ENCODE measurements at regions not wholly inside any gene's neighbourhood (a gene's known extent, or its start where the extent isn't known, plus 50 kb on each side); places are given as distances from the start of the nearest gene placed in this dataset.

DNA sequence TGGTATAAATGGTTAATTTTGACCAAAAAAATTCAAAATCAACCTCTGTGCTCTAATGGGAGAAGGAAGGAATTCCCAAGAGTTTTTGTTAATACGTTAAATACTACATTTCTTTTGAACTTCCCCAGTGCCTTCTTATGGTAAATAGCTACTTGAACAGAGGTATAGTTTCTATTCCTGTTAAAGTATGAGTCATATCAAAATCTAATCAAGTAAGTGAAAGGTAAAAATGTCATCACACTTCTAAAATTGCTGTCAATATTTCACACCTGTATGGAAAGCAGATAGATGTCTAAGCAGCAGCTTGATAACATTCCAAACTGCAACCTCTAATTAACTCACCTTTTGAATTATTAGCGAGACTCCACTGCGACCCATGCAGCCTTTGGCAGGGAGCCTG lies 214.1 kb upstream of the MEF2C start:
- TF ChIP-seq, protein P1, sequence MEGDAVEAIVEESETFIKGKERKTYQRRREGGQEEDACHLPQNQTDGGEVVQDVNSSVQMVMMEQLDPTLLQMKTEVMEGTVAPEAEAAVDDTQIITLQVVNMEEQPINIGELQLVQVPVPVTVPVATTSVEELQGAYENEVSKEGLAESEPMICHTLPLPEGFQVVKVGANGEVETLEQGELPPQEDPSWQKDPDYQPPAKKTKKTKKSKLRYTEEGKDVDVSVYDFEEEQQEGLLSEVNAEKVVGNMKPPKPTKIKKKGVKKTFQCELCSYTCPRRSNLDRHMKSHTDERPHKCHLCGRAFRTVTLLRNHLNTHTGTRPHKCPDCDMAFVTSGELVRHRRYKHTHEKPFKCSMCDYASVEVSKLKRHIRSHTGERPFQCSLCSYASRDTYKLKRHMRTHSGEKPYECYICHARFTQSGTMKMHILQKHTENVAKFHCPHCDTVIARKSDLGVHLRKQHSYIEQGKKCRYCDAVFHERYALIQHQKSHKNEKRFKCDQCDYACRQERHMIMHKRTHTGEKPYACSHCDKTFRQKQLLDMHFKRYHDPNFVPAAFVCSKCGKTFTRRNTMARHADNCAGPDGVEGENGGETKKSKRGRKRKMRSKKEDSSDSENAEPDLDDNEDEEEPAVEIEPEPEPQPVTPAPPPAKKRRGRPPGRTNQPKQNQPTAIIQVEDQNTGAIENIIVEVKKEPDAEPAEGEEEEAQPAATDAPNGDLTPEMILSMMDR (IDR thresholded peaks at IDR 0.05), result no peak
- no peak for TF ChIP-seq ZFX (IDR thresholded peaks at IDR 0.05; ENCODE audit: borderline replicate concordance)
